ENCODE measurements at regions not wholly inside any gene's neighbourhood (a gene's known extent, or its start where the extent isn't known, plus 50 kb on each side); places are given as distances from the start of the nearest gene placed in this dataset.

DNA sequence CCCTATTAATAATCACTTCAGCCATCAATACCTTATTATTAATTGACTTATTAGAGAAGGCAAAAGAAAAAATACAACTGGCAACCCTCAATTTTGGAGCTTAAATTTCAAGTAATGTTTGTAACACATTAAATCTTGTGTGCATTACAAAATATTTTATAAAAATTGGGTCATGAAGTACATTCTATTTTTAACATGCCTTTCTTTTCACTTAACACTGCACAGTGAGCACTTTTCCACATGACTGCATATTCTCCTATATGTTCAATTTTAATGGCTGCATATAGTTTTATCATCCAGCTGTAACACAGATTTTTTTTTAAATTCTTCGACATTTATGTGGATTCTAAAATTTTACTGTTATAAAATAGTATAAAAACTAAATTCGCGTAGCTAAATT is 92.5 kb downstream of the SLC17A6 start:
- peaks cover 0 to 3% (median 0%) of the 10 kb centered on the region in 12 donors for H3K9me3 ChIP-seq
- intact Hi-C loops (cut with DNase I): loop anchor here in 1 of 10 donors (10.0 kb wide), 1 partner anchor 374 kb away; no protein-coding TSS in a partner anchor
- 96 to 99% (median 97%) methylated on average over 3 of the region's 3 CpGs for WGBS, 4 donors
- H3K36me3 ChIP-seq: no peaks in the 10 kb centered on the region
- H3K4me3 ChIP-seq: no peak overlapping the region
- peaks cover 0 to 12% (median 0%) of the 10 kb centered on the region in 9 donors for H3K27me3 ChIP-seq
- DNase-seq (no peak), ATAC-seq (no peak)
- TF ChIP-seq, protein P1, sequence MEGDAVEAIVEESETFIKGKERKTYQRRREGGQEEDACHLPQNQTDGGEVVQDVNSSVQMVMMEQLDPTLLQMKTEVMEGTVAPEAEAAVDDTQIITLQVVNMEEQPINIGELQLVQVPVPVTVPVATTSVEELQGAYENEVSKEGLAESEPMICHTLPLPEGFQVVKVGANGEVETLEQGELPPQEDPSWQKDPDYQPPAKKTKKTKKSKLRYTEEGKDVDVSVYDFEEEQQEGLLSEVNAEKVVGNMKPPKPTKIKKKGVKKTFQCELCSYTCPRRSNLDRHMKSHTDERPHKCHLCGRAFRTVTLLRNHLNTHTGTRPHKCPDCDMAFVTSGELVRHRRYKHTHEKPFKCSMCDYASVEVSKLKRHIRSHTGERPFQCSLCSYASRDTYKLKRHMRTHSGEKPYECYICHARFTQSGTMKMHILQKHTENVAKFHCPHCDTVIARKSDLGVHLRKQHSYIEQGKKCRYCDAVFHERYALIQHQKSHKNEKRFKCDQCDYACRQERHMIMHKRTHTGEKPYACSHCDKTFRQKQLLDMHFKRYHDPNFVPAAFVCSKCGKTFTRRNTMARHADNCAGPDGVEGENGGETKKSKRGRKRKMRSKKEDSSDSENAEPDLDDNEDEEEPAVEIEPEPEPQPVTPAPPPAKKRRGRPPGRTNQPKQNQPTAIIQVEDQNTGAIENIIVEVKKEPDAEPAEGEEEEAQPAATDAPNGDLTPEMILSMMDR (IDR thresholded peaks at IDR 0.05): no peak
- TF ChIP-seq POLR2A (IDR thresholded peaks at IDR 0.05): no peak
- no peak overlapping the region for H3K27ac ChIP-seq
- peaks cover 0 to 10% (median 0%) of the 10 kb centered on the region in 12 donors for H3K4me1 ChIP-seq

DNA sequence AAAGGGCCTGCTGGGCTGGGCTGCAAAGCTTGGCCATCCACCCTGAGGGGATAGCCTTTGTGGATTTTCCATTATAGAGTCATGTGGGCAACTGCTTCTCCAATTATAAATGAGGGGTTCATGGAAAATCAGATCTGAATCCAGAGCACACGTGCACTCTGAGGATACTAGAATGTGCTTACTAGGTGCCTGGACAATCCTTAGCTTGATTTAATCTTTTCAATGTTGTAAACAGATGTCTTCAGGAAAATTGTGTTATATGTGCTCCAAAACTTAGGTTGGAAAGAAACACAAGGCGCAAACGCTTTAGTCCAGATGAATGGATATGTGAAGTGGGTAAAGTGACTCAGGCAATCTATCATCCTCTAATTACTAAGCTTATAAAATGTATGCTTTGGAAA is 92.0 kb downstream of the SLC17A6 start:
- H3K36me3 ChIP-seq: no peaks in the 10 kb centered on the region
- no peak for DNase-seq
- 72 to 86% (median 79%) methylated on average over 3 of the region's 3 CpGs for WGBS, 4 donors
- ATAC-seq: no peak
- H3K27me3 ChIP-seq: peaks cover 0 to 12% (median 0%) of the 10 kb centered on the region in 9 donors
- H3K9me3 ChIP-seq: peaks cover 0 to 3% (median 0%) of the 10 kb centered on the region in 12 donors
- no peak overlapping the region for H3K4me3 ChIP-seq
- peaks cover 0 to 10% (median 0%) of the 10 kb centered on the region in 12 donors for H3K4me1 ChIP-seq
- intact Hi-C loops (cut with DNase I): loop anchor here in 1 of 10 donors (10.0 kb wide), 1 partner anchor 375 kb away; no protein-coding TSS in a partner anchor
- TF ChIP-seq POLR2A (IDR thresholded peaks at IDR 0.05): no peak
- TF ChIP-seq, protein P1 (IDR thresholded peaks at IDR 0.05): no peak
- H3K27ac ChIP-seq: no peak overlapping the region
